T-helper 1 cell (primary cell): ENCODE measurements at regions not wholly inside any gene's neighbourhood (a gene's known extent, or its start where the extent isn't known, plus 50 kb on each side); places are given as distances from the start of the nearest gene placed in this dataset.
"Not testable (repeated sequence)": the region's sequence is repeated elsewhere in the genome, so short reads cannot be mapped to it uniquely, and the experiment has no call there.

Experiments
- DNase-seq, 5 donors: peaks; one replicate each; pipeline ENCODE4 v3.0.0-alpha.2; 2012 to 2020

GRCh38 chr1:30229960-30230359 is 493.4 kb downstream of the MATN1 start:
- DNase-seq, result no peak

DNA sequence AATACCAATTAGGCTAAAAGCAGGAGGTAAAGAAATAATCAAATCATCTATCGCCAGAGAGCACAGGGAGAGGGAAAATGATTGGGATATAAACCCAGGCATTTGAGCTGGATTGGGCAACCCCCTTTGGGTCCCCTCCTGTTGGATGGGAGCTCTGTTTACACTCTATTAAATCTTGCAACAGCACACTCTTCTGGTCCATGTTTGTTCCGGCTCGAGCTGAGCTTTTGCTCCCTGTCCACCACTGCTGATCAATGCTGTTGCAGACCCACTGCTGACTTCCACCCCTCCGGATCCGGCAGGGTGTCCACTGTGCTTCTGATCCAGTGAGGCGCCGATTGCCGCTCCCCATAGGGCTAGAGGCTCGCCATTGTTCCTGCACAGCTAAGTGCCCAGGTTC is 493.8 kb downstream of the MATN1 start:
- DNase-seq, result no peak

DNA sequence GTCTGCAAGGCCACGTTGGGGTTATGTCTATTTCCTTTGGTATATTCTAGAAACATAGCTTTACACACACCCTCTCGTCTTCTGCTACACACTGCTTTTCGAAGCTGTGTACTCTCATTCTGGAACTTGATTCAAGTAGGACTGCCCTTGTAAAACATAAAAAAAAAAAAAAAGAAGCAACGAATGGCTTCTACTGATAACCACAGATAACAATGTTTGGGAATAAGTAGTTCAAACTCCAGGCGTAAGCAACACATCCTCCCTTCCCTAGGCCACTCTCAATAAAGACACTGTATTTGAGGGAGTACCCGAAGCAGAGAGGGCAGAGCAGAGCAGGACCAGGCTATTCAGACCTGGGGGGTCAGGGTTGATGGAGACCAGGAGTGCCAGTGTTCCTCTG is 496.7 kb downstream of the MATN1 start:
- no peak for DNase-seq

DNA sequence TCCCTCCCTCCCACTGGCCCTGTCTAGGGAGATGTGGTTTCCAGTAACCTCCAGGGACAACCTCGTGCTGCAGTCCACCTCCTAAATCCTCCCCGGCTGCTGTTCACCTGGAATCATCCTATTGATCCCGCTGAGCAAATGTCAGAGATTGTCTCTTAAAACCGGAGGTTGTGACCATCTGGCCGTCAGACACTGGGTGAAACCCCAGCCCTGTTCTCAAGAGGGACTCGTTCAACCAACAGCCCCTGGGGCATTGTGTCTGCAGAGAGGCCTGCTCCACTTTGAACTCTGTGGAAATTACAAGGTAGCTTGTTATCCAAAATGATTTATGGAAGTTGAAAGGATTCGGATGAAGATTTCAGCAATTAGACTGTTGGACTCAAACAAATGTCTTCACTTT is 498.0 kb downstream of the MATN1 start:
- no peak for DNase-seq

- DNase-seq, result no peak
Measured at GRCh38 chr1:30219675-30220074, 503.7 kb downstream of the MATN1 start.

- DNase-seq, result no peak
Measured at GRCh38 chr1:30218438-30218837, 504.9 kb downstream of the MATN1 start.

DNA sequence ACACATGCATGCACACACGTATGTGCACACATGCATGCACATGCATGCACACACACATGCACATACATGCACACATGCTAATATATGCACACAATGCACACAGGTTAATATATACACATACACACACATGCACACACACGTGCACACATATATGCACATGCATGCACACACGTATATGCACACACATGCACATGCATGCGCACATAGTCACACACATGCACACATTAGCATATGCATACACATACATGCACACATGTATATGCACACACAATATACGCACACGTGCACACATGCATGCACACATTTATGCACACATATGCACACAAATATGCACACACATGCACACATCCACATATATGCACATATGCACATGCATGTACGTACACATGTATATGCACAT is 506.8 kb downstream of the MATN1 start:
- no peak for DNase-seq

DNA sequence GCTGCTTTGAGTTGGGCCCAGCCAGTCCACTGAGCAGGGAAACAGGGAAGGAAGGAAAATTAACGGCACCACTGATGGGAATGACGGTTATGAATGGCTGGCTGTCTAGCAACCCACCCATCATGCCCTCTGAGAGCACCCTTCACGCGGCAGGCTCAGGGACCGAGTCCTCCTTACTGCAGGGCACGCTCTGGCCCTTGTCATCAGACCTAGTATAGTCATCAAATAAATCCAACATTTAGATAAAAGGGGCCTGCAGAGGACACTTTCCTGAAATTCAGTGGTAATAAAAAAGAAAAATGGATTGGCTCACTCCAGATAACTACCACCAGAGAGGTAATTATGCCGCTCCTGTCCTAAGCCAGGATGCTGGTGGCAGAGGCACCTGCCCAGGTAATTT is 509.4 kb downstream of the MATN1 start:
- no peak for DNase-seq

GRCh38 chr1:30207962-30208361 is 515.4 kb downstream of the MATN1 start:
- not testable (repeated sequence) for DNase-seq

- DNase-seq, result not testable (repeated sequence)
Measured at GRCh38 chr1:30206631-30207030, 516.8 kb downstream of the MATN1 start.

GRCh38 chr1:30204916-30205315 is 518.5 kb downstream of the MATN1 start:
- not testable (repeated sequence) for DNase-seq

DNA sequence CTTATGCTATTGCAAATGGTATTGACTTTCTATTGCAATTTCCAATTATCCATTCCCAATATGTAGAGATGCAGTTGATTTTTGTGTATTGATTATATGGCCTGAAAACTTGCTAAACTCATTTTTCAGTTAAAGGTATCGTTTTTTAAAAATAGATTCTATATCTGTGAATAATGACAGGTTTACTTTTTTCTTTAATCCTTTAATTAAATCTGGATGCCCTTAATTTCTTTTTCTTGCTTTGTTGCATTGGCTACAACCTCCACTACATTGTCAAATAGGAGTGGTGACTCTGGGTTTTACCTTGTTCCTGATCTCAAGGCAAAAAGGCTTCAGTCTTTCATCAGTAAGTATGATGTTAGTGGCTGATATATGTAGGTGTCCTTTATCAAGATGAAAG is 522.4 kb downstream of the MATN1 start:
- DNase-seq, result no peak

DNA sequence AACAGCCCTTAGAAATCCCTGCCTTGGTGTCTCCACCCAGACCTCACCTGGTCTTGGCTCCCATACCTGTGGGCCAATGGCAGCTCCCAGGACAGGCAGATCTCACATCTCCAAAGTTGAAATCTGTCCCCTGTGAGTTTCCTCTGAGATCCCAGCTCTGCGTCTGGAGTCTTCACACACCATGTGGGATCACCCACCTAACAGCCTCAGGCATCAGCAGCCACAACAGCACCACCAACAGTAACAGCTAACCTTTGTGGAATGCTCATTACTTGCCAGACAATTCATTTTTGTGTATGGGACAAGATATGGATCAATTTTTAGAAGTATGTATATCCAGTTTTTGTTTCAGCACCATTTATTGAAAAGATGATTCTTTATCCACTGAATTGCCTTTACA is 523.2 kb downstream of the MATN1 start:
- DNase-seq, result no peak

GRCh38 chr1:30199563-30199962 is 523.8 kb downstream of the MATN1 start:
- no peak for DNase-seq

DNA sequence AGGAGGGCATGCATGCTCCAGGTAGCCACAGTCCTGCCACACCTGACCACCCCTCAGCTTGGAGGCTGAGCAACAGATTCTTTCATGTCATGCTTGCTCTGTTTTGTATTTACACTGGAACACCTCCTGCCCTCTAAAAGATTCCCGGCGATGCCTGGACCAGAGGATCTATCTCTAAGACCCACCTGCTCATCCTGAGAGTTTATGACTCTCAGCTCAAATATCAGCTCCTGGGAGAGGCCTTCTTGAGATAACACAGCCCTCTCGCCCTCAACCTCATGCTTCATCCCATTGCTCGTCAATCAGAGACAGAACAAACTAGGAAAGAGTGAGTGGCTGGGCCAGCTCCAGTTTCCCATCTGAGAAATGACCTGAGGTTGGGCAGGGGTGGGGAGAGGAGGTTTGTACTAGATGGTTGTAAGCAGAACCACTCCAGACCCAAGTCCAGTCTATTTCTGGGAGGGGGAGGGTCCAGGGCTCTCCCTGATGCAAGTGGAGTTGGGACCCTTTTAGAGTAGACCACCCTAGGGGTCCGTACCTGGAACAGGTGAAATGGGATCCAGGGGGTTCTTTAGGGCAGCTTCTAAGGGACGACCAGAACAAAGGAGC is 524.5 kb downstream of the MATN1 start:
- DNase-seq, result no peak

DNA sequence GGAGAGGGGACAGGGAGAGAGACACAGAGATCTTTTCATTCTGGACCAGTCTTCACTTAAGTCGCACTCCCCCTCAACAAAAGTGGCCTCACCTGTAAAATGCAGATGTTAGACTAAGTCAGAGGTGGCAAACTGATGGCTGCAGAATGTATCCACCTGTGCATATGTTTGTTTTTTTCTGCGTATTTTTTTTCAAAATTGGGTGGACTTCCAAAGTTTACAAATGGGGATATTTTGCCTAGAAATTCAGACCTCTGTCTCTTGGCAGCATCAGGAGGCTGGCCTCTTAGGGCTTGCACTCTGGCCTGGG is 525.0 kb downstream of the MATN1 start:
- DNase-seq, result no peak

GRCh38 chr1:30197639-30198450 is 525.5 kb downstream of the MATN1 start:
- DNase-seq, result no peak

GRCh38 chr1:30196872-30197638 is 526.3 kb downstream of the MATN1 start:
- peak in 1 of 5 donors; percentile 10 for DNase-seq

DNA sequence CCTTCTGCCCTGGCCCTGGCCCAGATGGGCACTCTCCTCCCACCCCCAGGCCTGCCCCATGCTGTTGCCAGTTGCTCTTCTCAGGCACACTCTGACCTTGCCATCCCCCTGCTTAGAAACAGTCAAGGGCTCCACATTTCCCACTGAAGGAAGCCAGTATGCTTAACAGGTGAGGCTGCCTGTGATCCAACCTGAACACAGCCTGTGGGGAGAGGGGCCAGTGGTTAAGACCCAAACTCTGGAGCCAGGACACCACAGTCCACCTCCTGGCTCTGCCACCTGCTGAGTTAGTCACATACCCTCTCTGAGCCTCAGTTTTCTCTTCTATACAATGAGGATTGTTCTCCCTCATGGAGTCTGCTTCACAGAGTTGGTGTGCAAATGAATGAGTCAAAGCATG is 526.9 kb downstream of the MATN1 start:
- DNase-seq, result no peak

DNA sequence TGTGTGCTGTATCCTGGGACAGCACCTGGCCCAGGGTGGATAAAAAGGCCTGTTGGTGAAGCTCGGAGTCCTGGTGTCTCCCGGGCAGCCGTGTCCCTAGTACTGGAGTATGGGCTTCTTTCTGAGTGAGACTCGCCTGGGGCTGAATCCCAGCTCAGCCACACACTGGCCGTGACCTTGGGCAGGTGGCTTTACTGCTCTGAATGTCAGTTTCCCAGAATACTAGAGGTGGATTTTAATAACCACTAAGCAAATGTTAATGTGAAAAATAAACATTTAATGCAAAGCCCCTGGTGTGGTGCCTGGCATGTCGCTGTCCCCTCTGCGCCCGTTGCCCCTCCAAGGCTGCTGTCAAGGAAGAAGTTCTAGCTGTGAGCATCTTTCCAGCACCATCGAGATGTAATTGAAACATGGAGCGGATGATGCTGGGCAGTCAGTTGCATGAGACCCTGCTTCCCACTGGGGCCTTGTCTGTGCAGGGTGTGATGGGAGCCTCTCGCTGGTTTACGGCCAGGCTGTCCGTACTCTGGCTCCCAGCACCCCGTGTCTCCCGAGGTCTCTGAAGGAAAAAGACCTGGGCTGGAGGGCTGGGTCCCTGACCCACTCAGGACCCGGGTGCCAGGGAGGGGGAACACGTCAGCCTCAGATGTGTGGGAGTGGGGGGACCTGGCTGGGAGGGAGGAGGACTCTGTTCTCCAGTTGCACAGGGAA is 527.8 kb downstream of the MATN1 start:
- DNase-seq, result no peak

DNA sequence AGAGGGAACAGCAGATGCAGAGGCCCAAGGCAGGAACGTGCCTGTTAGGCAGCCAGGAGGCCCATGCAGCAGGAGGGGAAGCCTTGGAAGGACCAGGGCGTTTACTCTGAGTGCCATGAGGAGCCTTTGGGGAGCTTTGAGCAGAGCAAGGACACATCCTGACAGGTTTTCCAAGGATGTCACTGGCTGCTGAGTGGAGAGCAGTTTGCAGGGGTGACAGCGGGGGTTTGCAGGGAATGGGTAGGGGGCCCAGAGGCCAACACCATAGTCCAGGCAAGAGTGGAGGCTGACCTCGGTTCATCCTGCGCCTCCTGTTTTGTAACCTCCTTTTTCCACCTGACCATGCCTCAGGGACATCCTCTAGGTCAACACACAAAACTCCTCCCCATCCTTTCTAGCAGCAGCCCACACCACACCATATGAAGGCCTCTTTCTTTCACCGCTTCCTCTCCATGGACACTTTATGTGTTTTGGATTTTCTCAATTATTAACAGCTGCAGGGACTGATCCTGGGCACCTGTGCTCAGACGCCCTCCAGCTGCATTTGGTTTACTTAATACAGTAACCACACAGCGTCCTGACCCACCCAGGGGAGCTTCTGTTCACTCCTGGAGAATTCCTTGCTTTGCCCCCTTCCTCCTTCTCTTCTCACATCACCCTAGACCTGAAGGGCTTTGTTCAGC is 528.5 kb downstream of the MATN1 start:
- no peak for DNase-seq

- no peak for DNase-seq
Measured at GRCh38 chr1:30194046-30194619, 529.3 kb downstream of the MATN1 start.
